MM.1S (cell line): ENCODE measurements at regions not wholly inside any gene's neighbourhood (a gene's known extent, or its start where the extent isn't known, plus 50 kb on each side); places are given as distances from the start of the nearest gene placed in this dataset.

Experiments used
- EZH2 ChIP-seq: fragments of 300-600 bp; sonication (generic); optimal IDR thresholded peaks from 2 replicates; pipeline ENCODE3; 2017; ENCODE audit warnings: low read depth, mild to moderate bottlenecking, antibody characterized with exemption, low read length, mixed read lengths
- EZH2phosphoT487 ChIP-seq: fragments of 300-600 bp; sonication (generic); IDR thresholded peaks from 2 replicates; pipeline ENCODE4 v1.6.1; 2018; ENCODE audit warnings: antibody characterized with exemption, low read length
- TF ChIP-seq, protein P1 (sequence below): fragments of 300-600 bp; sonication (generic); IDR thresholded peaks from 2 replicates; pipeline ENCODE4 v1.5.1; 2016; ENCODE audit warnings: antibody characterized with exemption, low read length, mixed read lengths

DNA sequence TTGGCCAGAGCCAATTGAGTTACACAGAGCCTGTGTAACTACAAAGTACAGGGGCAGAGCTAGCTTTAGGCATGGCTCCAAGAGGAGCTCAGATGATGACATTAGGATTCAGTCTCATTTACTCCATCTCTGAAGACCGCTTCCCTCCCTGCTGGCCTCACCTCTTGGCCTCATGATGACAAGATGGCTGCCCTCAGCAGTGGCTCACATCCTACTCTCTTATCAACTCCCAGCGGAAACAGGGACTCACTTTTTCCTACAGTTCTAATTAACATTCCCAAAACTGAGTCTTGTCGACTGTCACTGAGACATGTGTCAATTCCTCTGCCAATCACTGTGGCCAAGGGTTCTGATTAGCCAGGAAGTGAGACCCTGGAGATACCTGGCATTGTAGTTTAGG lies 59.4 kb upstream of the ECE1 start:
- TF ChIP-seq, protein P1, sequence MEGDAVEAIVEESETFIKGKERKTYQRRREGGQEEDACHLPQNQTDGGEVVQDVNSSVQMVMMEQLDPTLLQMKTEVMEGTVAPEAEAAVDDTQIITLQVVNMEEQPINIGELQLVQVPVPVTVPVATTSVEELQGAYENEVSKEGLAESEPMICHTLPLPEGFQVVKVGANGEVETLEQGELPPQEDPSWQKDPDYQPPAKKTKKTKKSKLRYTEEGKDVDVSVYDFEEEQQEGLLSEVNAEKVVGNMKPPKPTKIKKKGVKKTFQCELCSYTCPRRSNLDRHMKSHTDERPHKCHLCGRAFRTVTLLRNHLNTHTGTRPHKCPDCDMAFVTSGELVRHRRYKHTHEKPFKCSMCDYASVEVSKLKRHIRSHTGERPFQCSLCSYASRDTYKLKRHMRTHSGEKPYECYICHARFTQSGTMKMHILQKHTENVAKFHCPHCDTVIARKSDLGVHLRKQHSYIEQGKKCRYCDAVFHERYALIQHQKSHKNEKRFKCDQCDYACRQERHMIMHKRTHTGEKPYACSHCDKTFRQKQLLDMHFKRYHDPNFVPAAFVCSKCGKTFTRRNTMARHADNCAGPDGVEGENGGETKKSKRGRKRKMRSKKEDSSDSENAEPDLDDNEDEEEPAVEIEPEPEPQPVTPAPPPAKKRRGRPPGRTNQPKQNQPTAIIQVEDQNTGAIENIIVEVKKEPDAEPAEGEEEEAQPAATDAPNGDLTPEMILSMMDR: no peak
- TF ChIP-seq EZH2phosphoT487 (no peak), EZH2 (no peak)
